K562 (cell line): ENCODE measurements at regions not wholly inside any gene's neighbourhood (a gene's known extent, or its start where the extent isn't known, plus 50 kb on each side); places are given as distances from the start of the nearest gene placed in this dataset.

Experiments
- GATA2 ChIP-seq: sonication (generic); formaldehyde crosslinking; IDR thresholded peaks from 2 replicates; pipeline ENCODE4 v1.4.0; 2020; ENCODE audit warnings: mild to moderate bottlenecking, missing genetic modification reagents
- ZNF12 ChIP-seq: sonication (generic); formaldehyde crosslinking; IDR thresholded peaks from 2 replicates; pipeline ENCODE4 v1.4.0; 2020; ENCODE audit warnings: mild to moderate bottlenecking, missing genetic modification reagents
- TF ChIP-seq, protein P1 (sequence below), 2 experiments: fragments of 450-650 bp; formaldehyde crosslinking in 1 of 2; IDR thresholded peaks; 2 replicates each; pipeline versions ENCODE4 v1.4.0 to v1.6.1; 2014 to 2020; ENCODE audit warnings: mild to moderate bottlenecking in 2 of 2, borderline replicate concordance in 1 of 2, low read depth in 1 of 2
- TF ChIP-seq, protein P2 (sequence below), 3 experiments: fragments of 200-800 bp in 1 of 3; sonication (Bioruptor generic) in 1 of 3; sonication (generic) in 1 of 3; formaldehyde crosslinking in 1 of 3; IDR thresholded peaks; 2 replicates each; pipeline versions ENCODE4 v1.6.1 to v1.8.0; 2016 to 2022; ENCODE audit warnings: mild to moderate bottlenecking in 2 of 3, missing compliant biosample characterization in 2 of 3, missing genetic modification characterization in 2 of 3, missing genetic modification reagents in 1 of 3

DNA sequence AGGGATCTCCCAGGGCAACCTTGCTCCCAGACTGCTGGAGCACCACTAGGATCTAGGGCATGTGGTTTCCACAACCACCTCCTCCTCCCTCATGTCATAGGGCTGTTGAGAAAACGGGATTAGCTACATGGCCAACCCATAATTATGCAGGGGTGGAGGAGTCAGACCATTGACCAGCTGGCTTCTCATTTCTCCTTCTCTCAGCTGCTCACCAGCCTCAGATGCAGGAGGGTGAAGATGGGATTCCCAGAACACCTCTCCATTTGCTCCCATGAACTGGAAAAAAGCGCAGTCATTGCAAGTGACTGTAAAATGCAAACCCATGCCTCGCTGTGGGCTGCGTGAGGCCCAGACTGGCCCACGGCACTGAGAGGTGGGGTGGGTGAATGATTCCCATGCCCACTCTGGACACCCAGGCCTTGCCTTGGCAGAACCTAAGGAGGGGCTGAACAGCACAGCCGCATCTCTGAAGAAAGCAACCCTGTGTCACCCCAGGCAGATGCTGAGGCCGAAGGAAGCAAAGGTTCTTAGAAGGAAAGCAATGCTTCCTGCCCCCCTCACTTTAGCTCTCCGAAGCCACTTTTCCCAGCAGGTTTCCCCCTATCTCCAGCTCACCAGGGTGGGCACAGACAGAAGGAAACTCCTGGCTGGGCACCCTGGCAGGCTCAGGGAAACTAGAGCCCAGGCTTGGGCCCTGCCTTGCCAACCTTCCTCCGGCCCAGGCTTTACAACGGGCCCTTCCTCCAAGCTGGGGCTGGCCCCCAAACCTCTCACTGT lies 69.6 kb upstream of the RTN4 start (continued):
- TF ChIP-seq, protein P1, sequence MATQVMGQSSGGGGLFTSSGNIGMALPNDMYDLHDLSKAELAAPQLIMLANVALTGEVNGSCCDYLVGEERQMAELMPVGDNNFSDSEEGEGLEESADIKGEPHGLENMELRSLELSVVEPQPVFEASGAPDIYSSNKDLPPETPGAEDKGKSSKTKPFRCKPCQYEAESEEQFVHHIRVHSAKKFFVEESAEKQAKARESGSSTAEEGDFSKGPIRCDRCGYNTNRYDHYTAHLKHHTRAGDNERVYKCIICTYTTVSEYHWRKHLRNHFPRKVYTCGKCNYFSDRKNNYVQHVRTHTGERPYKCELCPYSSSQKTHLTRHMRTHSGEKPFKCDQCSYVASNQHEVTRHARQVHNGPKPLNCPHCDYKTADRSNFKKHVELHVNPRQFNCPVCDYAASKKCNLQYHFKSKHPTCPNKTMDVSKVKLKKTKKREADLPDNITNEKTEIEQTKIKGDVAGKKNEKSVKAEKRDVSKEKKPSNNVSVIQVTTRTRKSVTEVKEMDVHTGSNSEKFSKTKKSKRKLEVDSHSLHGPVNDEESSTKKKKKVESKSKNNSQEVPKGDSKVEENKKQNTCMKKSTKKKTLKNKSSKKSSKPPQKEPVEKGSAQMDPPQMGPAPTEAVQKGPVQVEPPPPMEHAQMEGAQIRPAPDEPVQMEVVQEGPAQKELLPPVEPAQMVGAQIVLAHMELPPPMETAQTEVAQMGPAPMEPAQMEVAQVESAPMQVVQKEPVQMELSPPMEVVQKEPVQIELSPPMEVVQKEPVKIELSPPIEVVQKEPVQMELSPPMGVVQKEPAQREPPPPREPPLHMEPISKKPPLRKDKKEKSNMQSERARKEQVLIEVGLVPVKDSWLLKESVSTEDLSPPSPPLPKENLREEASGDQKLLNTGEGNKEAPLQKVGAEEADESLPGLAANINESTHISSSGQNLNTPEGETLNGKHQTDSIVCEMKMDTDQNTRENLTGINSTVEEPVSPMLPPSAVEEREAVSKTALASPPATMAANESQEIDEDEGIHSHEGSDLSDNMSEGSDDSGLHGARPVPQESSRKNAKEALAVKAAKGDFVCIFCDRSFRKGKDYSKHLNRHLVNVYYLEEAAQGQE (IDR thresholded peaks at IDR 0.05; ENCODE audit: borderline replicate concordance) = no peak
- TF ChIP-seq, protein P1 (CRISPR knock-in tag; IDR thresholded peaks at IDR 0.05; ENCODE audit: low read depth) = 0 out of 2 replicates have a peak, but pooled peaks have one; percentile 10
- no peak for TF ChIP-seq ZNF12 (CRISPR knock-in tag)
- TF ChIP-seq, protein P2, sequence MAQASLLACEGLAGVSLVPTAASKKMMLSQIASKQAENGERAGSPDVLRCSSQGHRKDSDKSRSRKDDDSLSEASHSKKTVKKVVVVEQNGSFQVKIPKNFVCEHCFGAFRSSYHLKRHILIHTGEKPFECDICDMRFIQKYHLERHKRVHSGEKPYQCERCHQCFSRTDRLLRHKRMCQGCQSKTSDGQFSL (CRISPR knock-in tag; IDR thresholded peaks at IDR 0.05) = no peak
- TF ChIP-seq, protein P2 (tag; IDR thresholded peaks at IDR 0.05) = peak in 1 of 2 experiments; percentile 38; a peak in 1 of 4 replicates
- TF ChIP-seq GATA2 (CRISPR knock-in tag) = no peak
